Nephron progenitor cell (in vitro differentiated cells): ENCODE measurements at regions not wholly inside any gene's neighbourhood (a gene's known extent, or its start where the extent isn't known, plus 50 kb on each side); places are given as distances from the start of the nearest gene placed in this dataset.

Experiments
- DNase-seq: peaks from one replicate; pipeline ENCODE4 v3.0.0; 2021
- H3K27ac Mint-ChIP-seq: 2 replicates; pipeline ENCODE4 v1.8.0; 2021; ENCODE audit warnings: mild to moderate bottlenecking, moderate library complexity, mixed read lengths
- H3K27me3 Mint-ChIP-seq: 2 replicates; pipeline ENCODE4 v1.8.0; 2021; ENCODE audit warnings: mild to moderate bottlenecking, low read depth, mixed read lengths; ENCODE audit not compliant: poor library complexity
- H3K36me3 Mint-ChIP-seq: 2 replicates; pipeline ENCODE4 v1.8.0; 2021; ENCODE audit warnings: low read depth, mixed read lengths
- H3K4me1 Mint-ChIP-seq: 2 replicates; pipeline ENCODE4 v1.8.0; 2021; ENCODE audit warnings: mixed read lengths
- H3K4me3 Mint-ChIP-seq: 2 replicates; pipeline ENCODE4 v1.8.0; 2021; ENCODE audit warnings: mild to moderate bottlenecking, moderate library complexity, mixed read lengths
- H3K9me3 Mint-ChIP-seq: 2 replicates; pipeline ENCODE4 v1.8.0; 2021; ENCODE audit warnings: mild to moderate bottlenecking, moderate library complexity, mixed read lengths
- CTCF ChIP-seq: fragments of 200-600 bp; sonication (generic); IDR thresholded peaks from 2 replicates; pipeline ENCODE4 v1.5.0; 2021; ENCODE audit warnings: antibody characterized with exemption

- Mint-ChIP-seq H3K9me3 (peaks cover 9% of the 10 kb centered on the region), H3K4me1 (peaks cover 38% of the 10 kb centered on the region), H3K4me3 (no peak overlapping the region), H3K27me3 (peaks cover 18% of the 10 kb centered on the region), H3K27ac (no peak overlapping the region), H3K36me3 (no peaks in the 10 kb centered on the region)
- no peak for DNase-seq
- no peak for TF ChIP-seq CTCF
Measured at GRCh38 chr7:33710608-33711007, 194.7 kb upstream of the BMPER start.

- no peak for DNase-seq
- H3K27ac Mint-ChIP-seq, result peak overlapping the region; percentile 20
- H3K27me3 Mint-ChIP-seq, result peaks cover 15% of the 10 kb centered on the region
- TF ChIP-seq CTCF, result no peak
- H3K9me3 Mint-ChIP-seq, result peaks cover 9% of the 10 kb centered on the region
- H3K4me1 Mint-ChIP-seq, result peaks cover 30% of the 10 kb centered on the region
- H3K36me3 Mint-ChIP-seq, result no peaks in the 10 kb centered on the region
- H3K4me3 Mint-ChIP-seq, result no peak overlapping the region
Measured at GRCh38 chr7:33711231-33712019, 193.9 kb upstream of the BMPER start.

GRCh38 chr7:33712020-33712414 lies 193.3 kb upstream of the BMPER start:
- no peak overlapping the region for H3K4me3 Mint-ChIP-seq
- no peaks in the 10 kb centered on the region for H3K36me3 Mint-ChIP-seq
- TF ChIP-seq CTCF, result no peak
- H3K27ac Mint-ChIP-seq, result no peak overlapping the region
- DNase-seq, result no peak
- peaks cover 9% of the 10 kb centered on the region for H3K9me3 Mint-ChIP-seq
- H3K27me3 Mint-ChIP-seq, result peaks cover 12% of the 10 kb centered on the region
- peaks cover 28% of the 10 kb centered on the region for H3K4me1 Mint-ChIP-seq

GRCh38 chr7:33714208-33714607 lies 191.1 kb upstream of the BMPER start:
- peaks cover 12% of the 10 kb centered on the region for H3K27me3 Mint-ChIP-seq
- TF ChIP-seq CTCF, result no peak
- no peak overlapping the region for H3K27ac Mint-ChIP-seq
- no peak overlapping the region for H3K4me3 Mint-ChIP-seq
- no peaks in the 10 kb centered on the region for H3K36me3 Mint-ChIP-seq
- DNase-seq, result no peak
- H3K4me1 Mint-ChIP-seq, result peaks cover 37% of the 10 kb centered on the region
- peaks cover 9% of the 10 kb centered on the region for H3K9me3 Mint-ChIP-seq

GRCh38 chr7:33716581-33717477 lies 188.5 kb upstream of the BMPER start:
- peak; percentile 72 for TF ChIP-seq CTCF
- H3K27ac Mint-ChIP-seq, result no peak overlapping the region

More at GRCh38 chr7:33716581-33717477, 188.5 kb upstream of the BMPER start:
- H3K4me1 Mint-ChIP-seq, result peaks cover 41% of the 10 kb centered on the region
- peaks cover 16% of the 10 kb centered on the region for H3K9me3 Mint-ChIP-seq
- DNase-seq, result no peak
- no peak overlapping the region for H3K4me3 Mint-ChIP-seq
- H3K27me3 Mint-ChIP-seq, result peaks cover 12% of the 10 kb centered on the region
- H3K36me3 Mint-ChIP-seq, result no peaks in the 10 kb centered on the region
